Endothelial cell of umbilical vein (primary cell): ENCODE measurements at regions not wholly inside any gene's neighbourhood (a gene's known extent, or its start where the extent isn't known, plus 50 kb on each side); places are given as distances from the start of the nearest gene placed in this dataset.

Experiments used
- CTCF ChIP-seq, 2 donors: IDR thresholded peaks; 1 replicate in 1 of 2; 2 replicates in 1 of 2; pipeline ENCODE4 v1.5.1; 2011; ENCODE audit warnings: low read length in 2 of 2, mild to moderate bottlenecking in 2 of 2, moderate library complexity in 2 of 2, control low read depth in 1 of 2, inconsistent platforms in 1 of 2, low read depth in 1 of 2; ENCODE audit not compliant: insufficient read depth in 1 of 2; ENCODE audit errors: extremely low read depth in 1 of 2
- EZH2 ChIP-seq: IDR thresholded peaks from 2 replicates; pipeline ENCODE4 v1.6.1; 2012; ENCODE audit warnings: borderline replicate concordance, low read depth, mild to moderate bottlenecking, moderate library complexity, low read length, inconsistent platforms; ENCODE audit not compliant: severe bottlenecking
- JUN ChIP-seq: IDR thresholded peaks from 2 replicates; pipeline ENCODE4 v1.6.1; 2011; ENCODE audit warnings: borderline replicate concordance, low read depth; ENCODE audit not compliant: insufficient read length, insufficient read depth
- POLR2A ChIP-seq: IDR thresholded peaks from 2 replicates; pipeline ENCODE4 v1.6.1; 2012; ENCODE audit warnings: low read depth, mild to moderate bottlenecking, control low read depth, low read length
- POLR2AphosphoS5 ChIP-seq: IDR thresholded peaks from 2 replicates; pipeline ENCODE4 v1.6.1; 2012; ENCODE audit warnings: low read depth, mild to moderate bottlenecking, control low read depth, low read length, moderate library complexity; ENCODE audit not compliant: insufficient read depth

DNA sequence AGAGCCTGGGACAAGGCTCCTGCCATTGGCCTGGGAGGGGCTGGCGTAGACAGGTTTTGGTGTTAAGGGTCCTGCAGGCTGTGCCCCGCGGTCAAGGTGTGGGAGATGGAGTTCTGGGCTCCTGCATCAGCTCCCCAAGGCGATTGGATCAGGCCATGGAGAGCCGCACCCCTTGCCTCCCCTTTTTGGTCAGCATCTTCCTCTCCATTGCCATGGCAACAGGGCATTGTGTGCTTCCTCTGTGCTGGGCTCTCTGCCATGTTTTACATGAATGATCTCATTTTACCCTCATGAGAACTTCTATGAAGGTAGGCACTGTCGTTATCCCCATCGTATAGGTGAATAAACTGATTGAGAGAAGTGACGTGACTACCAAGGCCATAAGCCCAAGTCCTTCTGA, 344.3 kb upstream of the CLINT1 start:
- no peak for TF ChIP-seq EZH2
- no peak for TF ChIP-seq POLR2AphosphoS5
- TF ChIP-seq CTCF (IDR thresholded peaks at IDR 0.05; ENCODE audit: extremely low read depth in 1 of 2, insufficient read depth in 1 of 2, low read depth in 1 of 2, low read length in 2 of 2): no peak
- no peak for TF ChIP-seq JUN
- no peak for TF ChIP-seq POLR2A
